Activated naive CD8-positive, alpha-beta T cell treated with anti-CD3 and anti-CD28 coated beads, Interleukin-2, amount 50 U/mL, for 24 hours (primary cell): ENCODE measurements at regions not wholly inside any gene's neighbourhood (a gene's known extent, or its start where the extent isn't known, plus 50 kb on each side); places are given as distances from the start of the nearest gene placed in this dataset.
"Not testable (repeated sequence)": the region's sequence is repeated elsewhere in the genome, so short reads cannot be mapped to it uniquely, and the experiment has no call there.

Experiments
- ATAC-seq: fragments of 150-1000 bp; cut with Tn5 transposase; one replicate; pipeline ENCODE4 v1.10.0; 2021
- DNase-seq: peaks from one replicate; pipeline ENCODE4 v3.0.0; 2021
- H3K27ac Mint-ChIP-seq: one replicate; pipeline ENCODE4 v1.8.0; 2021; ENCODE audit warnings: mild to moderate bottlenecking, mixed read lengths
- H3K27me3 Mint-ChIP-seq: one replicate; pipeline ENCODE4 v1.8.0; 2021; ENCODE audit warnings: mixed read lengths
- H3K36me3 Mint-ChIP-seq: one replicate; pipeline ENCODE4 v1.8.0; 2021; ENCODE audit warnings: low read depth, mixed read lengths
- H3K4me1 Mint-ChIP-seq: one replicate; pipeline ENCODE4 v1.8.0; 2021; ENCODE audit warnings: mixed read lengths
- H3K4me3 Mint-ChIP-seq: one replicate; pipeline ENCODE4 v1.8.0; 2021; ENCODE audit warnings: mild to moderate bottlenecking, moderate library complexity, mixed read lengths
- H3K9me3 Mint-ChIP-seq: one replicate; pipeline ENCODE4 v1.8.0; 2021; ENCODE audit warnings: mixed read lengths

DNA sequence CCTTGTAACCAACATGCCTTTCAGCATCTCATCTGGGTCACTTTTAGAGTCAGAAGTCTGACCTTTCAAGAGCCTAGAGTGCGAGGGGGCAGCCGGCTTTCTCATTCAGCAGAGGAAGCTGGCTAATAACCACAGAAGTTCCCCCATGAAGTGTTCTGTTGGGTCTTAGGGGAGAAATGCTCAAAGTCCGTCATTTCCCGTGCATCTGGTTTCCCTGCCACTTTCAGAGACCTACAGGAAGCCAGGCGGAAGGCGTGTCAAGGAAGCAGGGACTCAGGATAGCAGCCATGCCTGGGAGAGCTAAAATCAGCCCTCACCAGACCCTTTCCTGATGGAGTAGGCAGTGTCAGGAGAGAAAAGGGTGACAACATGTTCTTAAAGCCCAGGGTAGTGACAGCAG, 301.8 kb upstream of the ID2 start:
- Mint-ChIP-seq H3K36me3 (no peaks in the 10 kb centered on the region), H3K27me3 (peaks cover 7% of the 10 kb centered on the region), H3K9me3 (no peaks in the 10 kb centered on the region), H3K27ac (no peak overlapping the region), H3K4me1 (peaks cover 54% of the 10 kb centered on the region), H3K4me3 (no peak overlapping the region)
- no peak for ATAC-seq
- DNase-seq, result no peak

DNA sequence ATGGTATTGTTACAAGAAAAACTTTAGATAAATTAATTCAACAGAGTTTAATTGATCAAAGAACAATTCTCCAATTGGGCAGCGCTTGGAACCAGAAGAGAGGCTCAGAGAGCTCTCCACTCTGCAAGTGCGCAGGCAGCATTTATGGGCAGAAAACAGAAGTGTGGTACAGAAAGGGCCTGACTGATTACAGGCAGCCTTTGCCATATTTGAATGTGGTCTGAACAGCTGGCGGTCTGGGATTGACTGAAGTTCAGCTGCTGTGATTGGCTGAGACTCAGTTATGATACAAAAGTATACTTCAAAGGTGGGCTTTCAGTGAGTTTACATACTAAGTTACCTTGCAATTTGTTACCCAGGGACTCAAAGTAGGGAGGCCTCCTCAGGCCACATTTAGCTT, 301.3 kb upstream of the ID2 start:
- H3K27me3 Mint-ChIP-seq, result peaks cover 7% of the 10 kb centered on the region
- ATAC-seq (no peak), DNase-seq (no peak)
- H3K9me3 Mint-ChIP-seq, result no peaks in the 10 kb centered on the region
- H3K4me3 Mint-ChIP-seq, result no peak overlapping the region
- H3K4me1 Mint-ChIP-seq, result peaks cover 60% of the 10 kb centered on the region
- no peaks in the 10 kb centered on the region for H3K36me3 Mint-ChIP-seq
- peak overlapping the region; percentile 16 for H3K27ac Mint-ChIP-seq

DNA sequence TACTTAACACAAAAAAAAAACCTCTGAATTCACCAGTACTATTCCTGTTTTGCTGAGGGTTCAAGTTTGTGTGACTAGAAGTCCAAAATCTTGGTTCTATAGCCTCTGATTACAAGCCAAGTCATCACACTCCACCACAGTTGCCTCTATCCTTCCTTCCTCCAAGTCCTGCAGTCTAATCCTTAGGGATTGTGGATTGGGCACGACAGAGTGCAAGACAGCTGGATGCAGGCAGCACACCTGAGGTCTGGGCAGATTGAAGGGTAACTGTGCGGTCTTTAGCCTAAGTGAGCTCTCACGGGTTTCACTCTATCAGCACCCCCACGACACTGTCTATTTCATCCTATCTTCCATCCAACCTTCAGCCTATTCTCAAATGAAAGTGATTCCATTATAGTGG, 299.4 kb upstream of the ID2 start:
- ATAC-seq, result no peak
- no peak for DNase-seq
- Mint-ChIP-seq H3K27ac (no peak overlapping the region), H3K4me1 (peaks cover 46% of the 10 kb centered on the region), H3K36me3 (no peaks in the 10 kb centered on the region), H3K27me3 (peaks cover 10% of the 10 kb centered on the region), H3K4me3 (no peak overlapping the region), H3K9me3 (no peaks in the 10 kb centered on the region)

DNA sequence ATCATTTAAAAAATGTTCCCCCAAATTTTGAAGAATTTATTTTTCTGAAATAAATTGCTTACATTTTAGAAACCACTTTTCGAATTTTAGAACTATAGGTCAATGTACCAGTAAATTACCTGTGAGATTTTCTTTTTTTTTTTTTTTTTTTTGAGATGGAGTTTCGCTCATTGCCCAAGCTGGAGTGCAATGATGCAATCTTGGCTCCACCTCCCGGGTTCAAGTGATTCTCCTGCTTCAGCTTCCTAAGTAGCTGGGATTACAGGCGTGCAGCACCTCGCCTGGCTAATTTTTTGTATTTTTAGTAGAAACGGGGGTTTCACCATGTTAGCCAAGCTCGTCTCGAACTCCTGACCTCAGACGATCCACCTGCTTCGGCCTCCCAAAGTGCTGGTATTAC, 295.1 kb upstream of the ID2 start:
- H3K4me1 Mint-ChIP-seq, result peaks cover 23% of the 10 kb centered on the region
- not testable (repeated sequence) for H3K27ac Mint-ChIP-seq, H3K36me3 Mint-ChIP-seq, DNase-seq, H3K9me3 Mint-ChIP-seq, ATAC-seq, H3K4me3 Mint-ChIP-seq, H3K27me3 Mint-ChIP-seq

DNA sequence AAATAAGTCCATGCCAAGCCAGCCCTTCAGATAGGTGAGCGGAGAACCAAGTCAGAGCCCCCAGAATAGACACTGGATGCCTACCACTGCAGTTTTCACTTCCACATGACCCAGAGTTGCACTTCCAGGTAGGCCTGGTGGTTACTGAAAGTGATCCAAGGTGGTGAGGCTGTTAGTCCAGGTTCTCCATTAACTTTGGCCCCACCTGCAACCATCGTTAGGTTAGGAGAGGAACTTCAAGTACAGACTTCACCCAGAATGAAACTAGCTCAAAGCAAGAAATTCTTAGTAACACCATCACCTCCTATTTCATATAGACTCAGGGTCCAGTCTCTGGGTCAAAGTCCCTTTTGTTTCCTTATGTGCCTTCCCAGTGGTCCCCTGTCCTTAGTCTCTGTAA, 293.1 kb upstream of the ID2 start:
- Mint-ChIP-seq H3K27ac (no peak overlapping the region), H3K36me3 (no peaks in the 10 kb centered on the region), H3K4me1 (peaks cover 20% of the 10 kb centered on the region), H3K9me3 (no peaks in the 10 kb centered on the region), H3K27me3 (peaks cover 3% of the 10 kb centered on the region), H3K4me3 (no peak overlapping the region)
- DNase-seq, result no peak
- ATAC-seq, result no peak

DNA sequence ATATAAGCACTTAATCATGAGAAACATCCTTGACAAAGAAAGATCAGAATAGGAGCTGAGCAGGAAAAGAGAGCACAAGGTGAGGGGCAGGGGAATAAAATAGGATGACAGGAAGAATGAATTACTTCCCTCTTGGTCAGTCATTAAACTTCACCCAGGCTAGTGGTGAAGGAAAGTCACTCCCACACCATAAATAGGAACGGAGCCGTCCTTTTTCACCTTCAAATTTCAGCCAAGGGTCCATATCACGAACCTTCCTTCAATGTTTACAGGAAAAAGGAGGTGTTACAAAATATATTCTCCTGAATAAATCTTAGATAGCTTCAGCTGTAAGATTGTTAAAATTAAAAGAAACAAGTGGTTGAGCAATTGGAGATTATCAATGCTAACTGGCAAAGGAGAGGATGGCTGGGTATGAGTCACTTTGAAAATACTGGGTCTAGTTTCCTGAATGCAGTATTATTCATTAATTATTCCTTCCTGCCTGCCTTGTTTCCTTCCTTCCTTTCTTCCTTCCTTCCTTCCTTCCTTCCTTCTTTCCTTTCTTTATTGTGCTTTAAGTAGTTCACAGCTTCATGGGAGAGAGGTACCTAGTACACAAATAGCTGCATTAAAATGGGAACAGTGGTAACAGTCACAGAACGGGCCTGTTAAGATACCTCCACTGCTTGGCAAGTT, 292.3 kb upstream of the ID2 start:
- no peaks in the 10 kb centered on the region for H3K9me3 Mint-ChIP-seq
- no peak overlapping the region for H3K27ac Mint-ChIP-seq
- H3K4me3 Mint-ChIP-seq, result no peak overlapping the region
- ATAC-seq (no peak), DNase-seq (no peak)
- H3K4me1 Mint-ChIP-seq, result peaks cover 13% of the 10 kb centered on the region
- H3K27me3 Mint-ChIP-seq, result peaks cover 3% of the 10 kb centered on the region
- H3K36me3 Mint-ChIP-seq, result no peaks in the 10 kb centered on the region

DNA sequence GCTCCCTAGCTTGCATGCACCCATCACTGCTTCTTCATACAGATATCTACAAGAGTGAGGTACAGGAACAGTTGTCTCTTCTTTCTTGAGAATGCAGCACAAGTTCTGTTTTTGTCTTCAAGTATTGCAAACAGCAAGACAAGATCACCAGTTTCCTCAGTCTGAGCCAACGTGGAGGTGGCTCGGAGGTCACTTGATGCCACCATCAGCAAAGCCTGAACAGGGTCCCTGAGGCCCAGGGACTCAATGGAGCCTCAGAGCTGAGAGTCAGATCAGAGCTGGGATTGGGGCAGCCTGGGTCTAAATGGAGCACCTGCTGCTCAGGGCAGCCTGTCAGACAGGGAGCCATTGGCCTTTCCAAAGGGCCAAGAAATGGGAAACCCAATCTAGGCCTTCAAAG, 290.7 kb upstream of the ID2 start:
- ATAC-seq (no peak), DNase-seq (no peak)
- peaks cover 3% of the 10 kb centered on the region for H3K4me1 Mint-ChIP-seq
- H3K9me3 Mint-ChIP-seq, result no peaks in the 10 kb centered on the region
- peaks cover 2% of the 10 kb centered on the region for H3K27me3 Mint-ChIP-seq
- H3K4me3 Mint-ChIP-seq, result no peak overlapping the region
- no peak overlapping the region for H3K27ac Mint-ChIP-seq
- no peaks in the 10 kb centered on the region for H3K36me3 Mint-ChIP-seq

DNA sequence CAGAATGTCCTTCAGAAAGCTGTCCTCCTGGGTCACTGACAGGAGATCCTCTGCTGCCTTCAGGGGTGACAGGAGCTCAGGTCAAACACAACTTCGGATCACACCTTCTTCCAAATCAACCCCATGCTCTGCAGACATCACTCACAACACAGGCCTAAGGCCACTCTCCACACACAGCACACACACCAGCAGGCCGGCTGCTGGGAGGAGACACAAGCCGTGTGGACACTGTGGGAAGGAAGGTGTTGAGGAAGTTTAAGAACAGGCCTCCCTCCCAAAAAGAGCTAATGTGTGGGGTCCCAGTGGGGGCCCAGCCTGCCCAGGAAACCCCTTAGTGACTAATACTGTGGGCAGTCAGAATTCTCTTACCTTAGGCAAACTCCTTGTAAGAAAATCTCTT, 290.3 kb upstream of the ID2 start:
- H3K27ac Mint-ChIP-seq, result no peak overlapping the region
- peaks cover 3% of the 10 kb centered on the region for H3K4me1 Mint-ChIP-seq
- H3K9me3 Mint-ChIP-seq, result no peaks in the 10 kb centered on the region
- no peak overlapping the region for H3K4me3 Mint-ChIP-seq
- no peak for DNase-seq
- H3K36me3 Mint-ChIP-seq, result no peaks in the 10 kb centered on the region
- H3K27me3 Mint-ChIP-seq, result peaks cover 2% of the 10 kb centered on the region
- ATAC-seq, result no peak

DNA sequence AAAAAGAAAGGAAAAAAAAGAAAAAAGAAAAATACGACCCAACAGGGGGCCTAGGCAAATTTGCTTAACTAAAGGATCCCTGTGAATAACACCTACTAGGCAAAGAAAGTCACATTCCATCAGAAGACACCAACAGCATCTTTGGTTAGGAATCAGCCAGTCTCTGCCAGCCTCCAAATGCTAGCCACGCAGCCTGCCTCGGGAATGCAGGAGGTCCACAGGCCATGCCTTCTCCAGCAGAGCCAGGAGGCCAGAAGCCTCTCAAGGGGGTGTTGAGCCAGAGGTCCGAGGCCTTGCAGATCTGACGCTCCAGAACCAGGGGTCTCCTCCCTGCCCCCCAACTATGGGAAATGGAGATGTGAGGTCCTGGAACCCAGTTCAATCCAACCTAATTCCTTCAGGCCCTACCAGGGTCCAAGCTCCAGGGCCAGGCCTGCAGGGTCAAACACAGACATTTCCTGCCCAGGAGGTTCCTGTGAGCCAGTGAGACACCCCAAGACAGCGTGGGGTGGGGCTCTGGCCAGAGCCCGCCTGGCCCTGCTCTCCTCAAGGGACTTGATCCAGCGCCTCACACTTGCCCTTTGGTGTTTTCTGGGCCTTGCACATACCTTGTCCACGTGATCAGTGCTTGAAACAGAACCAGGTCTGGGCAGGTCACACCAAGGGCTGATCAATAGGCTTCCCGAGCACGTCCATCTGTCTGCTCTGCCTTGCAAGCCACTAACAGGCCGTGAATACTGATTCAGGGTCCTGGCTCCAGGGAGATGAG, 289.6 kb upstream of the ID2 start:
- DNase-seq (no peak), ATAC-seq (no peak)
- H3K27ac Mint-ChIP-seq, result no peak overlapping the region
- H3K4me1 Mint-ChIP-seq, result peaks cover 3% of the 10 kb centered on the region
- peaks cover 2% of the 10 kb centered on the region for H3K27me3 Mint-ChIP-seq
- H3K9me3 Mint-ChIP-seq, result no peaks in the 10 kb centered on the region
- no peaks in the 10 kb centered on the region for H3K36me3 Mint-ChIP-seq
- no peak overlapping the region for H3K4me3 Mint-ChIP-seq

DNA sequence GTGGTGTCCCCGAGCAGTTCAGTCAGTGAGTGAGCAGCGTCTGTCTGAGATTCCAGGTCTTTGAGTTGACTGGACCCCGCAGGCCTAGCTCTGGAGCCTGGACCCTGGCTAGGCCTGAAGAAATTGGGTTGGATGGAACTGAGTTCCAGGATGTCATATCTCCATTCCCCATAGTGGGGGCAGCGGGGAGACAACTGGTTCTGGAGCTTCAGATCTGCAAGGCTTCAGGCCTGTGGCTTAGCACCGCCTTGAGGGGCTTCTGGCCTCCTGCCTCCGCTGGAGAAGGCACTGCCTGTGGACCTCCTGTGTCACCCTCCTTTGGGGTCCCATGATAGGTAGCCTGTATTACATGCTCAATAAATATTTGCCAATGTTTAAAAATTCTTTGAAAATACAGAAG, 288.4 kb upstream of the ID2 start:
- Mint-ChIP-seq H3K27ac (no peak overlapping the region), H3K4me1 (peaks cover 3% of the 10 kb centered on the region), H3K9me3 (peaks cover under 1% of the 10 kb centered on the region), H3K36me3 (no peaks in the 10 kb centered on the region), H3K27me3 (peaks cover 2% of the 10 kb centered on the region), H3K4me3 (no peak overlapping the region)
- ATAC-seq (no peak), DNase-seq (no peak)

DNA sequence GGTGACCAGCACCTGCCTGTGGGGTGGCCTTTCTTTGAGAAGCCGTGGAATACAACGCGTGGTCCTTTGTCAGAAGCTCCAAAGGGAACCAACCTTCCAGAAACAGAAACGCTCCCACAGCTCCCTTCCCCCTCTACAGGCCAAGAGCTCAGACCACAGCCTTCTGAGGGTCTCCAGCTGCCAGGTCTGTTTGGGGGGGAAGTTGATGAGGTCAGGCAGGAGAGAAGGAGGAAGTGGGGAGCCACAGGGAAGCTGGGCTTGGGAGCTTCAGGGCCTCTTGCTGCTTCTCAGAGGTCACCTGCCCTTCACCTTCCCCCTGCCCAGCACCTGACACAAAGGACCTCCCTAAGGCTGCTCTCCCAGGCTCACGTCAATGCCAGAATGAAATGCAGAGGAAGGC, 287.7 kb upstream of the ID2 start:
- H3K27me3 Mint-ChIP-seq, result peaks cover 2% of the 10 kb centered on the region
- peaks cover 3% of the 10 kb centered on the region for H3K4me1 Mint-ChIP-seq
- ATAC-seq (no peak), DNase-seq (no peak)
- H3K27ac Mint-ChIP-seq, result no peak overlapping the region
- H3K9me3 Mint-ChIP-seq, result peaks cover 7% of the 10 kb centered on the region
- H3K4me3 Mint-ChIP-seq, result no peak overlapping the region
- H3K36me3 Mint-ChIP-seq, result no peaks in the 10 kb centered on the region

DNA sequence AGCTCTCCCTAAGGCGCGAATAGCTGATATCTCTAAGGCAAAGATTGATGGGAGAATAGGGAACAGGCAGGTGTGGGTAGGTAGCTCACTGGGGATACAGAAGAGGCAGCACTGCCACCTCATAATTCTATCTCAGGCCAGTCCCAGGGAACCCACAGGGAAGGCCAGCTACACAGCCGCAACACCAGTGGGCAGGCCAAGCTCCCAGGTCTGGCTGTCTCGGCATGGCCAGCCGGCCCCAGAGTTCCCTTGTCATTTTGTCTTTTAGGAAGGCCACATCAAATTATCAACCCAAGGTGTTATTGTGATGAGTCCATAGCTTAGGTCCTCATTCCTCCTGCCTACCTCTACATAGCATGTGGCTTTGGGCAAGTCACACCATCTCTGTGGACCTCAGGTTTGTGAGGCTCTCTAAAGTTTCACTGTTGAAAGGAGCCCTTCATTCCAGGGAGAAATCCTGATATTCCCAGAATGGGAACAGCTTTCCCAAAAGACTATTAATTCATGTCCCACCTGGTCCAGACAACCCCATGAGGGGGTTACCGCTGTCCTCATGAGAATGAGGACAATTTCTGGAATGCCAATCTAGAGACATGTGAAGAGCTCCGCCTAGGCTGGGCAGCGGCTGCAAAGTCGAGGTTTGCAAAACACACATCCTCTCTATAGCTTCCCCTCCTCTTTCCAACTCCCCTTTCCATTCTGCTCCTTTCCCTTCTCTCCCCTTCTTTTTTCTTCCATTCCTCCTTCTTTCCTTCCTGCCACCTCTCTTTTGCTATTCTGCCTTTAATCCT, 287.1 kb upstream of the ID2 start:
- no peak for ATAC-seq
- Mint-ChIP-seq H3K27ac (no peak overlapping the region), H3K27me3 (peaks cover 2% of the 10 kb centered on the region), H3K9me3 (peaks cover 7% of the 10 kb centered on the region), H3K36me3 (no peaks in the 10 kb centered on the region), H3K4me1 (peaks cover 1% of the 10 kb centered on the region), H3K4me3 (no peak overlapping the region)
- no peak for DNase-seq

DNA sequence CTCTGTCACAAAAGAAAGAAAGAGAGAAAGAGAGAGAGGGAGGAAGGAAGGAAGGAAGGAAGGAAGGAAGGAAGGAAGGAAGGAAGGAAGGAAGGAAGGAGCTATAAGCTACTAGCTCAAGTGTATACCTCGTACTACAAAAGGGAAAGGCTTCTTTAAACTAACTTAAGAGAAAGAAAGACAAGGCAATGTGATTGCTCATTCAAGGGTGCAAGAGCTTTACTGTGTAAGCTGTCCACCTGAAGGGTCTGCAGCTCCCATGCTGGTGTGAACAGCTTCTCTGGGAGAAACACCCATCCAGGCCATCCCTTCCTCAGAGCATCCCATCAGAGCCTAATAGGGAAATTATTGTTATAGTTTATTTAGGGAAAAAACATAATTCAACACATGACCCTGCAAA, 286.1 kb upstream of the ID2 start:
- DNase-seq (no peak), ATAC-seq (no peak)
- Mint-ChIP-seq H3K27me3 (peaks cover 2% of the 10 kb centered on the region), H3K36me3 (no peaks in the 10 kb centered on the region), H3K4me1 (no peaks in the 10 kb centered on the region), H3K4me3 (no peak overlapping the region), H3K9me3 (peaks cover 7% of the 10 kb centered on the region), H3K27ac (no peak overlapping the region)

DNA sequence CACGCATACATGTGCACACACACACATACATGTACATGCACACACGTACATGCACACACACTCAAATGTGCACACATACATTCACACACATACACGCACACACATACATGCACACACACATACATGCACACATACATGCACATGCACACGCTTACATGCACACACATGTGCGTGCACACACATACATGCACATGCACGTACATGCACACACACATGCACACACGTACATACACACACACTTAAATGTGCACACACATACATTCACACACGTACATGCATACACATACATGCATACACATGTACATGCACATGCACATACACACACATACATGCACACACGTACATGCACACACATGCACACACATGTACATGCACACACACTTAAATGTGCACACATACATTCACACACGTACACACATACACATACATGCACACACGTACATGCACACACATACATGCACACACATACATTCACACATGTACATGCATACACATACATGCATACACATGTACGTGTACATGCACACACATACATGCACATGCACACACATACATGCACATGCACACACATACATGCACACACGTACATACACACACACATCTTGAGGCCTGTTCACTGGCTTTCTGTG, 283.7 kb upstream of the ID2 start:
- Mint-ChIP-seq H3K4me3 (no peak overlapping the region), H3K4me1 (no peaks in the 10 kb centered on the region), H3K27ac (no peak overlapping the region), H3K27me3 (peaks cover 2% of the 10 kb centered on the region), H3K36me3 (no peaks in the 10 kb centered on the region), H3K9me3 (peaks cover 7% of the 10 kb centered on the region)
- DNase-seq, result no peak
- no peak for ATAC-seq

DNA sequence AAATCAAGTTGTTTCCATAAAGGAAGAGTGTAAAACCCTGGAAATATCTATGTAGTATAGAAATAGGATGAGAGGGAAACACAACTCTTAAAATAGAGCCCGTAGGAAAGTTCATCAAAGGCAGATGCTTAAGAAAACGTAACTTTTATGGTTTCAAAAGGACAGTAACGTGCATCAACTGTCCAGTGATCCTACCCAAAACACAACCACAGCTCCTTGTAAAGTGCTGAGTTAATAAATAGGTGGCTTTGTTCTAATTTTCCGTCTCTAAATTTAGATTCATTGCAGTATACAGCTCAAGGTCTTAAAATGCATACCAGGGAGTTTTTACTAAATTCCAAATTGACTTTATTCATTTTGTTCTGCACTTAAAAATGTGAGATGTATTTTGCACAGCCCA, 282.1 kb upstream of the ID2 start:
- DNase-seq, result no peak
- no peak overlapping the region for H3K27ac Mint-ChIP-seq
- H3K4me1 Mint-ChIP-seq, result no peaks in the 10 kb centered on the region
- H3K9me3 Mint-ChIP-seq, result peaks cover 7% of the 10 kb centered on the region
- no peaks in the 10 kb centered on the region for H3K36me3 Mint-ChIP-seq
- H3K4me3 Mint-ChIP-seq, result no peak overlapping the region
- no peak for ATAC-seq
- H3K27me3 Mint-ChIP-seq, result peaks cover 4% of the 10 kb centered on the region
